Vagina (tissue), 2 donors: ENCODE measurements at regions not wholly inside any gene's neighbourhood (a gene's known extent, or its start where the extent isn't known, plus 50 kb on each side); places are given as distances from the start of the nearest gene placed in this dataset.

Experiments
- DNase-seq, 2 donors: peaks; one replicate each; pipeline ENCODE4 v3.0.0-alpha.2; 2017; ENCODE audit errors: extremely low spot score in 2 of 2
- H3K27ac ChIP-seq: fragments of 200-600 bp; sonication (generic); one replicate; pipeline ENCODE4 v1.5.1; 2019
- H3K27me3 ChIP-seq: fragments of 200-600 bp; sonication (generic); one replicate; pipeline ENCODE4 v1.5.1; 2019
- H3K36me3 ChIP-seq, 2 donors: fragments of 200-600 bp; sonication (generic); one replicate each; pipeline ENCODE4 v1.5.1; 2017 to 2019
- H3K4me1 ChIP-seq: fragments of 200-600 bp; sonication (generic); one replicate; pipeline ENCODE4 v1.5.1; 2019
- H3K4me3 ChIP-seq, 2 donors: fragments of 200-600 bp; sonication (generic); 1 replicate in 1 of 2; 2 replicates in 1 of 2; pipeline ENCODE4 v1.5.1; 2016 to 2019
- H3K9me3 ChIP-seq: fragments of 200-600 bp; sonication (generic); one replicate; pipeline ENCODE4 v1.5.1; 2019
- CTCF ChIP-seq, 3 experiments: fragments of 450-650 bp in 2 of 3; fragments of 200-600 bp in 1 of 3; sonication (generic) in 1 of 3; IDR thresholded peaks; one replicate each; pipeline ENCODE4 v1.5.1; 2017 to 2019; ENCODE audit warnings: antibody characterized with exemption in 3 of 3, mild to moderate bottlenecking in 2 of 3, moderate library complexity in 2 of 3
- POLR2A ChIP-seq, 2 donors: fragments of 450-650 bp; IDR thresholded peaks; one replicate each; pipeline ENCODE4 v1.6.1; 2017; ENCODE audit warnings: antibody characterized with exemption in 2 of 2, mild to moderate bottlenecking in 2 of 2, moderate library complexity in 2 of 2
- POLR2AphosphoS5 ChIP-seq, 2 donors: sonication (generic); formaldehyde crosslinking; IDR thresholded peaks; one replicate each; pipeline ENCODE4 v1.9.0; 2017; ENCODE audit warnings: antibody characterized with exemption in 2 of 2, mild to moderate bottlenecking in 2 of 2, low read depth in 1 of 2; ENCODE audit not compliant: insufficient read depth in 1 of 2
- intact Hi-C: fragments of 100-400 bp; cut with DNase I; formaldehyde crosslinking; loops from one replicate; pipeline ENCODE4 v1.15.1; 2023

GRCh38 chr14:26984311-26985177 is 386.7 kb upstream of the NOVA1 start:
- Histone ChIP-seq H3K36me3 (no peaks in the 10 kb centered on the region), H3K27ac (no peak overlapping the region), H3K9me3 (no peaks in the 10 kb centered on the region), H3K27me3 (no peaks in the 10 kb centered on the region), H3K4me1 (no peaks in the 10 kb centered on the region), H3K4me3 (no peak overlapping the region)
- TF ChIP-seq CTCF (IDR thresholded peaks at IDR 0.05), result peak; percentile 36 to 66 (median 61)
- TF ChIP-seq POLR2AphosphoS5 (IDR thresholded peaks at IDR 0.05; ENCODE audit: insufficient read depth in 1 of 2, low read depth in 1 of 2), result no peak
- no peak for TF ChIP-seq POLR2A (IDR thresholded peaks at IDR 0.05)
- no peak for DNase-seq
- intact Hi-C loops, result no loop called here

- Histone ChIP-seq H3K27me3 (no peaks in the 10 kb centered on the region), H3K9me3 (no peaks in the 10 kb centered on the region), H3K27ac (no peak overlapping the region), H3K4me1 (no peaks in the 10 kb centered on the region), H3K4me3 (no peak overlapping the region), H3K36me3 (no peaks in the 10 kb centered on the region)
- DNase-seq, result no peak
- no peak for TF ChIP-seq POLR2A (IDR thresholded peaks at IDR 0.05)
- no peak for TF ChIP-seq POLR2AphosphoS5 (IDR thresholded peaks at IDR 0.05; ENCODE audit: insufficient read depth in 1 of 2, low read depth in 1 of 2)
- no peak for TF ChIP-seq CTCF (IDR thresholded peaks at IDR 0.05)
- intact Hi-C loops, result no loop called here
Measured at GRCh38 chr14:26987744-26988363, 390.0 kb upstream of the NOVA1 start.

- DNase-seq, result no peak
- Histone ChIP-seq H3K9me3 (no peaks in the 10 kb centered on the region), H3K27me3 (no peaks in the 10 kb centered on the region), H3K27ac (no peak overlapping the region), H3K36me3 (no peaks in the 10 kb centered on the region), H3K4me3 (no peak overlapping the region), H3K4me1 (no peaks in the 10 kb centered on the region)
- intact Hi-C loops, result no loop called here
- TF ChIP-seq POLR2A (IDR thresholded peaks at IDR 0.05), result no peak
- no peak for TF ChIP-seq POLR2AphosphoS5 (IDR thresholded peaks at IDR 0.05; ENCODE audit: insufficient read depth in 1 of 2, low read depth in 1 of 2)
Measured at GRCh38 chr14:26990946-26991345, 393.1 kb upstream of the NOVA1 start.

- intact Hi-C loops, result no loop called here
- Histone ChIP-seq H3K9me3 (no peaks in the 10 kb centered on the region), H3K27ac (no peak overlapping the region), H3K4me1 (no peaks in the 10 kb centered on the region), H3K4me3 (no peak overlapping the region), H3K36me3 (no peaks in the 10 kb centered on the region), H3K27me3 (no peaks in the 10 kb centered on the region)
- no peak for TF ChIP-seq POLR2AphosphoS5 (IDR thresholded peaks at IDR 0.05; ENCODE audit: insufficient read depth in 1 of 2, low read depth in 1 of 2)
- TF ChIP-seq POLR2A (IDR thresholded peaks at IDR 0.05), result no peak
- TF ChIP-seq CTCF (IDR thresholded peaks at IDR 0.05), result no peak
- no peak for DNase-seq
Measured at GRCh38 chr14:26992403-26993115, 394.7 kb upstream of the NOVA1 start.

- Histone ChIP-seq H3K4me3 (no peak overlapping the region), H3K4me1 (no peaks in the 10 kb centered on the region), H3K27ac (no peak overlapping the region), H3K36me3 (no peaks in the 10 kb centered on the region), H3K27me3 (no peaks in the 10 kb centered on the region), H3K9me3 (no peaks in the 10 kb centered on the region)
- TF ChIP-seq POLR2A (IDR thresholded peaks at IDR 0.05), result no peak
- TF ChIP-seq POLR2AphosphoS5 (IDR thresholded peaks at IDR 0.05; ENCODE audit: insufficient read depth in 1 of 2, low read depth in 1 of 2), result no peak
- TF ChIP-seq CTCF (IDR thresholded peaks at IDR 0.05), result no peak
- intact Hi-C loops, result no loop called here
- no peak for DNase-seq
Measured at GRCh38 chr14:26993556-26993955, 395.7 kb upstream of the NOVA1 start.
